ENCODE measurements at regions not wholly inside any gene's neighbourhood (a gene's known extent, or its start where the extent isn't known, plus 50 kb on each side); places are given as distances from the start of the nearest gene placed in this dataset.

GRCh38 chr2:58834404-58834803 lies 593.3 kb upstream of the FANCL start:
- no peaks in the 10 kb centered on the region for H3K4me1 ChIP-seq (ENCODE audit: control insufficient read depth in 2 of 2, insufficient read depth in 2 of 2, low read length in 1 of 2)
- H3K4me3 ChIP-seq (ENCODE audit: low read depth in 1 of 2, low read length in 2 of 2), result no peak overlapping the region
- H3K9me3 ChIP-seq (ENCODE audit: control insufficient read depth in 2 of 2, insufficient read depth in 1 of 2, low read depth in 1 of 2, low read length in 1 of 2), result peaks cover 0 to 4% of the 10 kb centered on the region in 2 donors
- no peak overlapping the region for H3K27ac ChIP-seq (ENCODE audit: low read depth in 2 of 2, low read length in 1 of 2)
- H3K36me3 ChIP-seq (ENCODE audit: control insufficient read depth in 2 of 2, insufficient read depth in 2 of 2, low read length in 1 of 2), result no peaks in the 10 kb centered on the region
- WGBS, 2 donors, result 6 to 23% methylated on average over 3 of the region's 3 CpGs
- H3K27me3 ChIP-seq (ENCODE audit: control insufficient read depth in 1 of 2, insufficient read depth in 2 of 2, low read length in 2 of 2), result no peaks in the 10 kb centered on the region

DNA sequence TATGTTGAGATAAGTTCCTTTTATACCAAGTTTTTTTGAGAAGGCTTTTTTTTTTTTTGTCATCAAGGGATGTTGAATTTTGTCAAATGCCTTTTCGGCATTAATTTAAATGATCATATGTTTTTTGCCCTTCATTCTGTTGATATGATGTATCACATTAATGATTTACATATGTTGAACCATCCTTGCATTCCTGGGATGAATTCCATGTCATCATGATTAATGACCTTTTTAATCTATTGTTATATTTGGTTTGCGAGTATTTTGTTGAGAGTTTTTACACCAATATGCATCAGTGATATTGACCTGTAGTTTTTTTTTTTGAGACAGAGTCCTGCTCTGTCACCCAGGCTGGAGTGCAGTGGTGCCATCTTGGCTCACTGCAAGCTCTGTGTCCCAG lies 585.7 kb upstream of the FANCL start:
- no peaks in the 10 kb centered on the region for H3K36me3 ChIP-seq (ENCODE audit: control insufficient read depth in 2 of 2, insufficient read depth in 2 of 2, low read length in 1 of 2)
- no peaks in the 10 kb centered on the region for H3K27me3 ChIP-seq (ENCODE audit: control insufficient read depth in 1 of 2, insufficient read depth in 2 of 2, low read length in 2 of 2)
- H3K27ac ChIP-seq (ENCODE audit: low read depth in 2 of 2, low read length in 1 of 2), result no peak overlapping the region
- H3K4me1 ChIP-seq (ENCODE audit: control insufficient read depth in 2 of 2, insufficient read depth in 2 of 2, low read length in 1 of 2), result no peaks in the 10 kb centered on the region
- H3K9me3 ChIP-seq (ENCODE audit: control insufficient read depth in 2 of 2, insufficient read depth in 1 of 2, low read depth in 1 of 2, low read length in 1 of 2), result peaks cover 0 to 4% of the 10 kb centered on the region in 2 donors
- H3K4me3 ChIP-seq (ENCODE audit: low read depth in 1 of 2, low read length in 2 of 2), result no peak overlapping the region
- WGBS, 2 donors, result 91 to 93% methylated on average over 2 of the region's 2 CpGs

DNA sequence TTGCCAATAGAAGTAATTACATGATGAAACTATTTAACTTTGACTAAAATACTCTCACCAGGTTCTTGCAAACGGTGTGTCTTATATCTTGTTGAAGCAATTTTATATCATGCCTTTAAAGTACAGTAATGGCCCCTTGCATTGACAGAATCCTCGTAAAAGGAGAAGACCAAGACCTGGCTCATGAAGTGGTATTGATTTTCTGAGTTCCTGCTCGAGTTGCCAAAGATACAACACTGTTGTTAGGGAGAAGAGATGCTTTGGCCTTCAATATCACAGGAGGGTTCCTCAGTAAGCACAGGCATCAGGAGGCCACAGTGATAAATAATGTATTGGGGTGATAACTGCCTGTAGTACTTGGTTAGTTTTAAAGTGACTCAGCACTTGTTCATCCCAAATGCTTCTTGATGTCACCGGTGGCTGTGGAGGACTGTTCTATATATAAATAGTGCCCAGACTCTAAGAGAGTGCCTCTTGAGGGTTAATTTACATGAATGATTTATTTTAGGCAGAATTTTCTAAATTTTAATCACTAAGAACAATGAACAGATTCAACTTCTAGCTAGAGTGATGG lies 571.7 kb upstream of the FANCL start:
- Histone ChIP-seq H3K4me1 (ENCODE audit: control insufficient read depth in 2 of 2, insufficient read depth in 2 of 2, low read length in 1 of 2) (no peaks in the 10 kb centered on the region), H3K36me3 (ENCODE audit: control insufficient read depth in 2 of 2, insufficient read depth in 2 of 2, low read length in 1 of 2) (no peaks in the 10 kb centered on the region), H3K4me3 (ENCODE audit: low read depth in 1 of 2, low read length in 2 of 2) (no peak overlapping the region), H3K9me3 (ENCODE audit: control insufficient read depth in 2 of 2, insufficient read depth in 1 of 2, low read depth in 1 of 2, low read length in 1 of 2) (no peaks in the 10 kb centered on the region), H3K27me3 (ENCODE audit: control insufficient read depth in 1 of 2, insufficient read depth in 2 of 2, low read length in 2 of 2) (no peaks in the 10 kb centered on the region), H3K27ac (ENCODE audit: low read depth in 2 of 2, low read length in 1 of 2) (no peak overlapping the region)
- WGBS, 2 donors, result 64 to 75% methylated on average over 4 of the region's 4 CpGs

DNA sequence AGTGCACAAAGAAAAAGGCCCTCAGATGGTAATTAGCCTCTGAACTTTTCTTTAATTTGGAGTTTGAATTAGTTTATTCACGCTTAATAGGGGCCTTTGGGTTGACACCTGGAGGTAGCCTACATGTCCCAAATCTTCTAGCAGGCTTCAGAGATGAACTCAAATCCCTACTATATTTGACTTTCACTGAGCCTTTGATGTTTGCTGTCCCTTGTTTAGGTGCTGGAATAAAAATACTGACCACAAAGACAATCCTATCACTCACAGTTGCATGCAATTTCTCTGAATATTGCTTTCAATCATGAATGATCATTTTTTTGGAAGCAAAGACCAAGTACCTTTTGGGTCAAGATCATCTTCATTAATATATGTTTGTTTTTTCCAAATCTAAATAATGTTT lies 564.0 kb upstream of the FANCL start:
- no peak overlapping the region for H3K4me3 ChIP-seq (ENCODE audit: low read depth in 1 of 2, low read length in 2 of 2)
- H3K27me3 ChIP-seq (ENCODE audit: control insufficient read depth in 1 of 2, insufficient read depth in 2 of 2, low read length in 2 of 2), result no peaks in the 10 kb centered on the region
- 74 to 83% methylated on average over 1 of the region's 1 CpG for WGBS, 2 donors
- H3K36me3 ChIP-seq (ENCODE audit: control insufficient read depth in 2 of 2, insufficient read depth in 2 of 2, low read length in 1 of 2), result no peaks in the 10 kb centered on the region
- no peaks in the 10 kb centered on the region for H3K9me3 ChIP-seq (ENCODE audit: control insufficient read depth in 2 of 2, insufficient read depth in 1 of 2, low read depth in 1 of 2, low read length in 1 of 2)
- no peak overlapping the region for H3K27ac ChIP-seq (ENCODE audit: low read depth in 2 of 2, low read length in 1 of 2)
- H3K4me1 ChIP-seq (ENCODE audit: control insufficient read depth in 2 of 2, insufficient read depth in 2 of 2, low read length in 1 of 2), result no peaks in the 10 kb centered on the region

DNA sequence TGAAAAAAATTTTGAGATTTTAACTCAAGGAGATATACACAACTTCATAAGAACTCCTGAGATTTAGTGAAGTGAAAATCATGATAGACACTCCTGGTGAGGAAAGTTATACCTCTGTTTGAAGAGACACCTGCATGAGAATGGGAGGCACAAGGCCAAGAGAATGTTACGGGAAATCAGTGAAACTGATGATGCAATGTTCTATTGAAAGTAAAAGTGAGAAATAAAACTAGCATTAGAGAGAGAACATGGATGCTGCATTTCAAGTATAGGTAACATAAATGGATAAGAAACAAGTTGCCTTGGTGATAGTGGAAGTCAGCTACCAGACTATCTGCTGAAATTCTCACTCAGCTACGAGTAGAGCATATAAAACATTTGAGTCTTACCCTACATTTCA lies 562.1 kb upstream of the FANCL start:
- H3K27ac ChIP-seq (ENCODE audit: low read depth in 2 of 2, low read length in 1 of 2), result no peak overlapping the region
- H3K9me3 ChIP-seq (ENCODE audit: control insufficient read depth in 2 of 2, insufficient read depth in 1 of 2, low read depth in 1 of 2, low read length in 1 of 2), result no peaks in the 10 kb centered on the region
- H3K27me3 ChIP-seq (ENCODE audit: control insufficient read depth in 1 of 2, insufficient read depth in 2 of 2, low read length in 2 of 2), result no peaks in the 10 kb centered on the region
- no peak overlapping the region for H3K4me3 ChIP-seq (ENCODE audit: low read depth in 1 of 2, low read length in 2 of 2)
- H3K36me3 ChIP-seq (ENCODE audit: control insufficient read depth in 2 of 2, insufficient read depth in 2 of 2, low read length in 1 of 2), result no peaks in the 10 kb centered on the region
- no peaks in the 10 kb centered on the region for H3K4me1 ChIP-seq (ENCODE audit: control insufficient read depth in 2 of 2, insufficient read depth in 2 of 2, low read length in 1 of 2)
- 48 to 53% methylated on average over 2 of the region's 2 CpGs for WGBS, 2 donors

DNA sequence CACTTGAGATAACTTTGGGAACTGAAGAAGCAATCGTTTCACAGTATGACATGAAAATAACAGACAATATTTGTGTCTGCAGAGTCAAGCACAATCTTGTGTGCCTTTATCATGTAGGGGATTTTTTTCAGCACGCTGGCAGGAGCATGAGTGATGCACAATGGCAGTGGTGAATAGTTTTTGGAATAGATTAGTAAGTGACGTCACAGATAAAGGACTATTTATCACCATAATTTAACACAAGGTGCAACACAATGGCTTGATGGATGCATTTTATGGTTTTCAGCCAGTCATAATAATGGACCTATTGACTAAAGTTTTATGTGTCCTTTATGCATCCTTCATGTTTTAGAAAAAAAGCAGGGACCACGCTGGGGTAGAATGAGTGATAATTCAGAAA lies 559.8 kb upstream of the FANCL start:
- Histone ChIP-seq H3K27ac (ENCODE audit: low read depth in 2 of 2, low read length in 1 of 2) (no peak overlapping the region), H3K9me3 (ENCODE audit: control insufficient read depth in 2 of 2, insufficient read depth in 1 of 2, low read depth in 1 of 2, low read length in 1 of 2) (no peaks in the 10 kb centered on the region), H3K4me1 (ENCODE audit: control insufficient read depth in 2 of 2, insufficient read depth in 2 of 2, low read length in 1 of 2) (no peaks in the 10 kb centered on the region), H3K4me3 (ENCODE audit: low read depth in 1 of 2, low read length in 2 of 2) (no peak overlapping the region), H3K27me3 (ENCODE audit: control insufficient read depth in 1 of 2, insufficient read depth in 2 of 2, low read length in 2 of 2) (peaks cover 0 to 2% of the 10 kb centered on the region in 2 donors), H3K36me3 (ENCODE audit: control insufficient read depth in 2 of 2, insufficient read depth in 2 of 2, low read length in 1 of 2) (no peaks in the 10 kb centered on the region)
- 63 to 64% methylated on average over 4 of the region's 4 CpGs for whole genome bisulfite sequencing, 2 donors

GRCh38 chr2:58798676-58799208 lies 557.6 kb upstream of the FANCL start:
- Histone ChIP-seq H3K9me3 (ENCODE audit: control insufficient read depth in 2 of 2, insufficient read depth in 1 of 2, low read depth in 1 of 2, low read length in 1 of 2) (no peaks in the 10 kb centered on the region), H3K4me3 (ENCODE audit: low read depth in 1 of 2, low read length in 2 of 2) (no peak overlapping the region)
- 89 to 92% methylated on average over 6 of the region's 6 CpGs for WGBS, 2 donors

GRCh38 chr2:58796239-58796910 lies 555.2 kb upstream of the FANCL start:
- Histone ChIP-seq H3K9me3 (ENCODE audit: control insufficient read depth in 2 of 2, insufficient read depth in 1 of 2, low read depth in 1 of 2, low read length in 1 of 2) (no peaks in the 10 kb centered on the region), H3K36me3 (ENCODE audit: control insufficient read depth in 2 of 2, insufficient read depth in 2 of 2, low read length in 1 of 2) (no peaks in the 10 kb centered on the region), H3K27ac (ENCODE audit: low read depth in 2 of 2, low read length in 1 of 2) (no peak overlapping the region), H3K27me3 (ENCODE audit: control insufficient read depth in 1 of 2, insufficient read depth in 2 of 2, low read length in 2 of 2) (peaks cover 0 to 2% of the 10 kb centered on the region in 2 donors), H3K4me1 (ENCODE audit: control insufficient read depth in 2 of 2, insufficient read depth in 2 of 2, low read length in 1 of 2) (no peaks in the 10 kb centered on the region), H3K4me3 (ENCODE audit: low read depth in 1 of 2, low read length in 2 of 2) (no peak overlapping the region)
- 48 to 49% methylated on average over 2 of the region's 2 CpGs for WGBS, 2 donors

More at GRCh38 chr2:58798676-58799208, 557.6 kb upstream of the FANCL start:
- H3K36me3 ChIP-seq (ENCODE audit: control insufficient read depth in 2 of 2, insufficient read depth in 2 of 2, low read length in 1 of 2), result no peaks in the 10 kb centered on the region
- H3K27ac ChIP-seq (ENCODE audit: low read depth in 2 of 2, low read length in 1 of 2), result no peak overlapping the region
- H3K4me1 ChIP-seq (ENCODE audit: control insufficient read depth in 2 of 2, insufficient read depth in 2 of 2, low read length in 1 of 2), result no peaks in the 10 kb centered on the region
- H3K27me3 ChIP-seq (ENCODE audit: control insufficient read depth in 1 of 2, insufficient read depth in 2 of 2, low read length in 2 of 2), result peaks cover 0 to 2% of the 10 kb centered on the region in 2 donors

GRCh38 chr2:58794916-58795315 lies 553.8 kb upstream of the FANCL start:
- Histone ChIP-seq H3K36me3 (ENCODE audit: control insufficient read depth in 2 of 2, insufficient read depth in 2 of 2, low read length in 1 of 2) (no peaks in the 10 kb centered on the region), H3K27me3 (ENCODE audit: control insufficient read depth in 1 of 2, insufficient read depth in 2 of 2, low read length in 2 of 2) (peaks cover 0 to 2% of the 10 kb centered on the region in 2 donors), H3K27ac (ENCODE audit: low read depth in 2 of 2, low read length in 1 of 2) (no peak overlapping the region), H3K9me3 (ENCODE audit: control insufficient read depth in 2 of 2, insufficient read depth in 1 of 2, low read depth in 1 of 2, low read length in 1 of 2) (no peaks in the 10 kb centered on the region), H3K4me3 (ENCODE audit: low read depth in 1 of 2, low read length in 2 of 2) (no peak overlapping the region), H3K4me1 (ENCODE audit: control insufficient read depth in 2 of 2, insufficient read depth in 2 of 2, low read length in 1 of 2) (no peaks in the 10 kb centered on the region)

GRCh38 chr2:58794103-58794502 lies 553.0 kb upstream of the FANCL start:
- H3K4me1 ChIP-seq (ENCODE audit: control insufficient read depth in 2 of 2, insufficient read depth in 2 of 2, low read length in 1 of 2), result no peaks in the 10 kb centered on the region
- H3K36me3 ChIP-seq (ENCODE audit: control insufficient read depth in 2 of 2, insufficient read depth in 2 of 2, low read length in 1 of 2), result no peaks in the 10 kb centered on the region
- no peaks in the 10 kb centered on the region for H3K9me3 ChIP-seq (ENCODE audit: control insufficient read depth in 2 of 2, insufficient read depth in 1 of 2, low read depth in 1 of 2, low read length in 1 of 2)
- H3K27ac ChIP-seq (ENCODE audit: low read depth in 2 of 2, low read length in 1 of 2), result no peak overlapping the region
- WGBS, 2 donors, result 79 to 83% methylated on average over 1 of the region's 1 CpG
- peaks cover 0 to 2% of the 10 kb centered on the region in 2 donors for H3K27me3 ChIP-seq (ENCODE audit: control insufficient read depth in 1 of 2, insufficient read depth in 2 of 2, low read length in 2 of 2)
- no peak overlapping the region for H3K4me3 ChIP-seq (ENCODE audit: low read depth in 1 of 2, low read length in 2 of 2)
